Left renal pelvis (tissue), 4 donors: ENCODE measurements at regions not wholly inside any gene's neighbourhood (a gene's known extent, or its start where the extent isn't known, plus 50 kb on each side); places are given as distances from the start of the nearest gene placed in this dataset.
A peak's percentile ranks its signal among the peaks of the same experiment; 100 is the strongest.

ENCODE experiments used
- DNase-seq, 4 donors: peaks; one replicate each; pipeline ENCODE4 v3.0.0-alpha.2; 2013; ENCODE audit warnings: low read depth in 4 of 4, low spot score in 3 of 4

DNA sequence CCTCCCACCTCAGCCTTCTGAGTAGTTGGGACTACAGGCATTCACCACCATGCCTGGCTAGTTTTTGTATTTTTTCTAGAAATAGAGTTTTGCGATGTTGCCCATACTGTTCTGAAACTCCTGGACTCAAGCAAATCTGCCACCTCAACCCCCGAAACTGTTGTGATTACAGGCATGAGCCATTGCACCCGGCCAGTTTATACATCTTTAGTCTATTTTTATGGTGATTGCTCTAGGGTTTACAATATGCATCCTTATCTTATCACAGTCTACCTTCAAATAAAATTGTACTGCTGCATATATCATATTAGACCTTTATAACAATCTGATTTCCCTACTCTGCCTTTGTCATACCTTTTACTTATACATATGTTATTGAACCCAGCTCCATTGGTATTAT is 56.9 kb downstream of the SOWAHB start:
- DNase-seq = no peak

DNA sequence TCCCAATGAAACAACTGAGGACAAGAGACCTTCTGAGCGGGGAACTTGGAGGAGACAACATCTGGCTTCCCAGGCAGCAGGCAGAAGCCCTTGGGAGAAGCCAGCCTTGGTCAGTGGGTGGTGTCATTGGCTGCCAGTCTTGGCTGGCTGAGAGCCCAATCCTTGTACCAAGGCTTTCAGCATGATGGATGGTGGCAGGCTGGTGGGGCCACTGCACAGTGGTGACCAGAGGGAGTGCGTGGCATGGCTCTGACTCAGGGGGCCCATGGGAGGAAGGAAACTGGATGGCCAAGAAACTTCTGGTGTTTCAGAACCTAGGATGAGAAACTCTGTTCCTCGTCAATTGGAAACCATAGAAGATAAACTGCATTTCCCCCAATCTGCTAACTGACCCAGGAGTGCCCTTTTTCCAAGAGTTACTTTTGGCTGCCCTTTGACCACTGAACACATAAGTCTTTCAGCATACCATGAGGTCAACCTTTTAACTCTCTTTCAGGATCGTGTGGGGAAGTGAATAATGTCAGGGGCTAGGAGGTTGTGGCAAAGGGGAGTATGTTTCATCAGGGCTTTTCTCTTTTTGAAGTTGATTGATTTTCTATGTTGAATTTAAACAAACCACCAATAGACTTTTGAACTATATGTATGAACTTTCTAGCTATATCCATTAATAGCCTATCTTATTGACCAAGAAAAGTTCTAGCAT is 60.9 kb downstream of the SOWAHB start:
- DNase-seq = peak in 1 of 4 donors; percentile 29
